DOHH2 (cell line): ENCODE measurements at regions not wholly inside any gene's neighbourhood (a gene's known extent, or its start where the extent isn't known, plus 50 kb on each side); places are given as distances from the start of the nearest gene placed in this dataset.

Experiments
- H3F3A ChIP-seq: fragments of 200-600 bp; sonication (generic), shearing (Covaris generic); 2 replicates; pipeline ENCODE4 v1.6.0; 2016; ENCODE audit warnings: antibody characterized with exemption, mild to moderate bottlenecking; ENCODE audit not compliant: control insufficient read depth, insufficient read depth
- H3K27ac ChIP-seq: fragments of 200-600 bp; sonication (generic); 2 replicates; pipeline ENCODE4 v1.5.1; 2014; ENCODE audit warnings: low read depth, mild to moderate bottlenecking, low read length, moderate library complexity
- H3K27me3 ChIP-seq: fragments of 200-600 bp; sonication (generic); 2 replicates; pipeline ENCODE4 v1.6.1; 2014; ENCODE audit warnings: mild to moderate bottlenecking, low read length, mixed read lengths; ENCODE audit not compliant: control insufficient read depth
- H3K36me3 ChIP-seq: fragments of 200-600 bp; sonication (generic); 2 replicates; pipeline ENCODE4 v1.6.1; 2014; ENCODE audit warnings: mild to moderate bottlenecking, low read length, moderate library complexity, mixed read lengths; ENCODE audit not compliant: control insufficient read depth
- H3K4me1 ChIP-seq: fragments of 200-600 bp; sonication (generic); 2 replicates; pipeline ENCODE4 v1.6.1; 2014; ENCODE audit warnings: mild to moderate bottlenecking, low read length, mixed read lengths; ENCODE audit not compliant: control insufficient read depth
- H3K4me2 ChIP-seq: fragments of 200-600 bp; sonication (generic); 2 replicates; pipeline ENCODE4 v1.6.0; 2014; ENCODE audit warnings: mild to moderate bottlenecking, low read length, moderate library complexity
- H3K4me3 ChIP-seq: fragments of 200-600 bp; sonication (generic); 2 replicates; pipeline ENCODE4 v1.5.1; 2014; ENCODE audit warnings: mild to moderate bottlenecking, low read length, mixed read lengths
- H3K79me2 ChIP-seq: fragments of 200-600 bp; sonication (generic); 2 replicates; pipeline ENCODE4 v1.6.1; 2014; ENCODE audit warnings: mild to moderate bottlenecking, low read length, mixed read lengths; ENCODE audit not compliant: control insufficient read depth
- H3K9me2 ChIP-seq: fragments of 200-600 bp; sonication (generic); replicated peaks from 2 replicates; pipeline ENCODE4 v1.6.1; 2014; ENCODE audit warnings: mild to moderate bottlenecking, low read length, mixed read lengths; ENCODE audit not compliant: control insufficient read depth
- H3K9me3 ChIP-seq: fragments of 200-600 bp; sonication (generic); 2 replicates; pipeline ENCODE4 v1.6.1; 2014; ENCODE audit warnings: antibody characterized with exemption, low read length, mixed read lengths; ENCODE audit not compliant: control insufficient read depth, insufficient read depth
- H4K20me1 ChIP-seq: fragments of 200-600 bp; sonication (generic); 2 replicates; pipeline ENCODE4 v1.6.0; 2014; ENCODE audit warnings: low read depth, mild to moderate bottlenecking, antibody characterized with exemption, low read length, moderate library complexity; ENCODE audit not compliant: control insufficient read depth, insufficient read depth
- CTCF ChIP-seq: fragments of 200-600 bp; sonication (generic); IDR thresholded peaks from one replicate; pipeline ENCODE4 v1.5.1; 2014; ENCODE audit warnings: antibody characterized with exemption, mild to moderate bottlenecking, low read depth, low read length; ENCODE audit not compliant: poor library complexity, severe bottlenecking
- EZH2phosphoT487 ChIP-seq: fragments of 200-600 bp; sonication (generic); IDR thresholded peaks from 2 replicates; pipeline ENCODE4 v1.6.1; 2017; ENCODE audit warnings: borderline replicate concordance, mild to moderate bottlenecking, antibody characterized with exemption, low read length, moderate library complexity, mixed read lengths

- Histone ChIP-seq H3K36me3 (no peaks in the 10 kb centered on the region), H3K4me3 (no peak overlapping the region), H4K20me1 (no peaks in the 10 kb centered on the region), H3K4me1 (no peaks in the 10 kb centered on the region), H3K4me2 (no peak overlapping the region), H3K9me3 (no peaks in the 10 kb centered on the region), H3K27ac (no peak overlapping the region), H3K9me2 (no peaks in the 10 kb centered on the region), H3K79me2 (no peaks in the 10 kb centered on the region), H3F3A (no peaks in the 10 kb centered on the region), H3K27me3 (no peaks in the 10 kb centered on the region)
- TF ChIP-seq CTCF = no peak
- TF ChIP-seq EZH2phosphoT487 = no peak
These were observed 158.6 kb downstream of the AXIN2 start for GRCh38 chr17:65402513-65403496.

- H3F3A ChIP-seq = no peaks in the 10 kb centered on the region
- no peaks in the 10 kb centered on the region for H3K79me2 ChIP-seq
- no peaks in the 10 kb centered on the region for H3K9me2 ChIP-seq
- no peaks in the 10 kb centered on the region for H3K4me1 ChIP-seq
- no peaks in the 10 kb centered on the region for H3K36me3 ChIP-seq
- no peak overlapping the region for H3K27ac ChIP-seq
- TF ChIP-seq EZH2phosphoT487 (no peak), CTCF (no peak)
- no peaks in the 10 kb centered on the region for H3K27me3 ChIP-seq
- H3K9me3 ChIP-seq = no peaks in the 10 kb centered on the region
- H3K4me2 ChIP-seq = no peak overlapping the region
- H3K4me3 ChIP-seq = no peak overlapping the region
- no peaks in the 10 kb centered on the region for H4K20me1 ChIP-seq
These were observed 159.9 kb downstream of the AXIN2 start for GRCh38 chr17:65401561-65401960.

- Histone ChIP-seq H3K79me2 (no peaks in the 10 kb centered on the region), H3K27ac (no peak overlapping the region), H3K4me3 (no peak overlapping the region), H3F3A (no peaks in the 10 kb centered on the region), H3K27me3 (no peaks in the 10 kb centered on the region), H4K20me1 (no peaks in the 10 kb centered on the region), H3K4me1 (no peaks in the 10 kb centered on the region), H3K9me3 (no peaks in the 10 kb centered on the region), H3K36me3 (no peaks in the 10 kb centered on the region), H3K9me2 (no peaks in the 10 kb centered on the region), H3K4me2 (no peak overlapping the region)
- no peak for TF ChIP-seq EZH2phosphoT487
- no peak for TF ChIP-seq CTCF
These were observed 160.7 kb downstream of the AXIN2 start for GRCh38 chr17:65400701-65401100.
